ENCODE measurements at regions not wholly inside any gene's neighbourhood (a gene's known extent, or its start where the extent isn't known, plus 50 kb on each side); places are given as distances from the start of the nearest gene placed in this dataset.

DNA sequence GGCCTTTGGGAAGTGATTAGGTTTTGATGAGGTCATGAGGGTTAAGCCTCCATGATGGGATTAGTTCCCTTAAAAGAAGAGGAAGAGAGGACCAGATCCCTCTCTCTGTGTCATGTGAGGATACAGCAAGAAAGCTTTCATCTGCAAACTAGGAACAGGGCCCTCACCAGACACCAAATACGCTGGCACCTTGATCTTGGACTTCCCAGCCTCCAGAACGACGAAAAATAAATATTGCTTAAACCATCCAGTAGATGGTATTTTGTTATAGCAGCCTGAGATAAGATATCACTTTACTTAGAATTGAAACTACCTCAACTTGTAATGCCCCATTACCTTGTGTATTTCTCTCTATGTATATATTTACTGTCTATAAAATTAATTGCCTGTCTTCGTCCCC, 65.4 kb upstream of the NNAT start:
- Mint-ChIP-seq H3K4me1 (peaks cover 0 to 2% (median 0%) of the 10 kb centered on the region in 3 donors), H3K4me3 (no peak overlapping the region), H3K36me3 (peaks cover 7% of the 10 kb centered on the region), H3K27me3 (peaks cover 24% of the 10 kb centered on the region), H3K27ac (no peak overlapping the region), H3K9me3 (peaks cover 6 to 27% (median 18%) of the 10 kb centered on the region in 3 donors)

- Mint-ChIP-seq H3K4me1 (peaks cover 0 to 2% (median 0%) of the 10 kb centered on the region in 3 donors), H3K4me3 (no peak overlapping the region)
Measured at GRCh38 chr20:37456948-37457347, 64.1 kb upstream of the NNAT start.

GRCh38 chr20:37457921-37458320, 63.1 kb upstream of the NNAT start:
- Mint-ChIP-seq H3K36me3 (peaks cover 7% of the 10 kb centered on the region), H3K9me3 (peaks cover 6 to 28% (median 18%) of the 10 kb centered on the region in 3 donors), H3K4me1 (peaks cover 0 to 2% (median 0%) of the 10 kb centered on the region in 3 donors), H3K27ac (no peak overlapping the region), H3K4me3 (no peak overlapping the region), H3K27me3 (peaks cover 20% of the 10 kb centered on the region)

More at GRCh38 chr20:37456948-37457347, 64.1 kb upstream of the NNAT start:
- peaks cover 6 to 28% (median 18%) of the 10 kb centered on the region in 3 donors for H3K9me3 Mint-ChIP-seq
- H3K36me3 Mint-ChIP-seq: peaks cover 7% of the 10 kb centered on the region
- H3K27me3 Mint-ChIP-seq: peaks cover 24% of the 10 kb centered on the region
- no peak overlapping the region for H3K27ac Mint-ChIP-seq

- Mint-ChIP-seq H3K9me3 (peaks cover 5 to 28% (median 18%) of the 10 kb centered on the region in 3 donors), H3K4me1 (peaks cover 0 to 2% (median 0%) of the 10 kb centered on the region in 3 donors), H3K4me3 (no peak overlapping the region), H3K36me3 (peaks cover 7% of the 10 kb centered on the region), H3K27me3 (peaks cover 19% of the 10 kb centered on the region), H3K27ac (no peak overlapping the region)
Measured at GRCh38 chr20:37458761-37459160, 62.3 kb upstream of the NNAT start.

DNA sequence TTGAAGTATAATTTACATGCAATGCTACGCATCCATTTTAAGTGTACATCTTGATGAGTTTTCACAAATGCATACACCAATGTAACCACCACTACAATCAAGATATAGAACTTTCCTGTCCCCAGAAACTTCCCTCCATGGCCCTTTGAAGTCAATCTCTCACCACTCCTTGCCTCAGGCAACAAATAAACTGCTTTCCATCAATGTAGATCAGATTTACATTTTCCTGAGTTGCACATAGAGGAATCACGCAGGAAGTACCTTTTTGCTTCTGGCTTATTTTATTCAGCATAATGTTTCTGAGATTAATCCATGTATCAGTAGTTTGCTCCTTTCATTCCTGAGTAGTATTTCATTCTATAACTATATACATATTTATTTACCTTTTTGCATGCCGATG, 59.6 kb upstream of the NNAT start:
- Mint-ChIP-seq H3K4me1 (peaks cover 0 to 2% (median 0%) of the 10 kb centered on the region in 3 donors), H3K4me3 (no peak overlapping the region), H3K27ac (no peak overlapping the region), H3K27me3 (peaks cover 8% of the 10 kb centered on the region), H3K9me3 (peaks cover 3 to 18% (median 6%) of the 10 kb centered on the region in 3 donors), H3K36me3 (peaks cover 4% of the 10 kb centered on the region)

GRCh38 chr20:37463726-37464494, 57.1 kb upstream of the NNAT start:
- no peak overlapping the region for H3K4me3 Mint-ChIP-seq
- peaks cover 11% of the 10 kb centered on the region for H3K27me3 Mint-ChIP-seq
- H3K36me3 Mint-ChIP-seq: peaks cover 4% of the 10 kb centered on the region
- peaks cover 0 to 10% (median 3%) of the 10 kb centered on the region in 3 donors for H3K9me3 Mint-ChIP-seq
- H3K4me1 Mint-ChIP-seq: peaks cover 0 to 2% (median 0%) of the 10 kb centered on the region in 3 donors
- peak overlapping the region in 1 of 3 donors; percentile 32 for H3K27ac Mint-ChIP-seq

DNA sequence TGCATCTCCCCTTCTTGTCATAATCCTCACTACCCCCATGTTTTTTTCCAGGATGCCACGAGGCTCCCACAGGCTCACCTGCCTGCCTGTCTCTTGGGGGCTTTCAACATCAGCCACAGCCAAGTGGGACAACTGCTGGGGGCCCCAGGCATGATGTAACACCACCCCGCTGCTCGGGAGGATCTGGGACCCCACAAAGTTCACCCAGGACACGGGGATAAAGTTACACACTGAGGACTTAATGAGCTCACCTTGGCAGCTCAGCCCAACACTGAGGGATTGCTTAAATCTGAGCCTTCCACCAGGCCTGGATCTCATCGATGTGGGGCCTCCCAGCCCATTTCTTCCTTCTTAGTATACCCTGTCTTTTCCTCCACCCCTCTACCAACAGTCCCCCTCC, 56.4 kb upstream of the NNAT start:
- Mint-ChIP-seq H3K27me3 (peaks cover 11% of the 10 kb centered on the region), H3K4me3 (no peak overlapping the region), H3K9me3 (peaks cover 0 to 9% (median 3%) of the 10 kb centered on the region in 3 donors), H3K4me1 (peaks cover 0 to 2% (median 0%) of the 10 kb centered on the region in 3 donors), H3K27ac (no peak overlapping the region), H3K36me3 (peaks cover 4% of the 10 kb centered on the region)
